ENCODE measurements at regions not wholly inside any gene's neighbourhood (a gene's known extent, or its start where the extent isn't known, plus 50 kb on each side); places are given as distances from the start of the nearest gene placed in this dataset.

- no peak for TF ChIP-seq POLR2A (IDR thresholded peaks at IDR 0.05)
- TF ChIP-seq, protein P1, sequence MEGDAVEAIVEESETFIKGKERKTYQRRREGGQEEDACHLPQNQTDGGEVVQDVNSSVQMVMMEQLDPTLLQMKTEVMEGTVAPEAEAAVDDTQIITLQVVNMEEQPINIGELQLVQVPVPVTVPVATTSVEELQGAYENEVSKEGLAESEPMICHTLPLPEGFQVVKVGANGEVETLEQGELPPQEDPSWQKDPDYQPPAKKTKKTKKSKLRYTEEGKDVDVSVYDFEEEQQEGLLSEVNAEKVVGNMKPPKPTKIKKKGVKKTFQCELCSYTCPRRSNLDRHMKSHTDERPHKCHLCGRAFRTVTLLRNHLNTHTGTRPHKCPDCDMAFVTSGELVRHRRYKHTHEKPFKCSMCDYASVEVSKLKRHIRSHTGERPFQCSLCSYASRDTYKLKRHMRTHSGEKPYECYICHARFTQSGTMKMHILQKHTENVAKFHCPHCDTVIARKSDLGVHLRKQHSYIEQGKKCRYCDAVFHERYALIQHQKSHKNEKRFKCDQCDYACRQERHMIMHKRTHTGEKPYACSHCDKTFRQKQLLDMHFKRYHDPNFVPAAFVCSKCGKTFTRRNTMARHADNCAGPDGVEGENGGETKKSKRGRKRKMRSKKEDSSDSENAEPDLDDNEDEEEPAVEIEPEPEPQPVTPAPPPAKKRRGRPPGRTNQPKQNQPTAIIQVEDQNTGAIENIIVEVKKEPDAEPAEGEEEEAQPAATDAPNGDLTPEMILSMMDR (IDR thresholded peaks at IDR 0.05), result no peak
- Histone ChIP-seq H3K4me3 (no peak overlapping the region), H3K27me3 (no peaks in the 10 kb centered on the region), H3K27ac (no peak overlapping the region), H3K9me3 (peaks cover 0 to 16% (median 2%) of the 10 kb centered on the region in 4 donors), H3K4me1 (no peaks in the 10 kb centered on the region), H3K36me3 (no peaks in the 10 kb centered on the region)
- no peak for DNase-seq
Observed at GRCh38 chr22:44608597-44609399, 93.2 kb upstream of the PRR5 start.

DNA sequence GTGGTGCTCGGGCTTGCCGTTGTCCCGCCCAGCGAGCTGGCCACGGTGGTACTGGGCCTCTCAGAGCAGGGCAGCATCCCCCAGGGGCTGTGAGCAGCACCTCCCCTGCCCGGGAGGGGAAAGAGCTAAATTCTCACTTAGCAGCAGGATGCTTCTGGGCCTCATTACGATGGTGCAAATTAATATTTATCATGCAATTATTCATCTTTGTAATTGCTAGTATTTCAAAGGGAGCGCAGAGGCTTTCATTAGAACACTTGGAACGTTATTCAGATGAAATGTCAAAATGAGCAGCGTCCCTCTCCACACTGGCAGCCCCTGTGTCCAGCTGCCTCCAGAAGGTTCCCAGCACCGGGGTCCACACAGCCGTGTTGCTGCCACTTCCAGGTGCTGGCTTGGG, 95.9 kb upstream of the PRR5 start:
- Histone ChIP-seq H3K27ac (no peak overlapping the region), H3K27me3 (no peaks in the 10 kb centered on the region), H3K4me3 (no peak overlapping the region), H3K36me3 (no peaks in the 10 kb centered on the region), H3K9me3 (peaks cover 0 to 4% (median 0%) of the 10 kb centered on the region in 4 donors), H3K4me1 (no peaks in the 10 kb centered on the region)
- DNase-seq, result no peak
- no peak for TF ChIP-seq POLR2A (IDR thresholded peaks at IDR 0.05)
- TF ChIP-seq, protein P1 (IDR thresholded peaks at IDR 0.05), result no peak

DNA sequence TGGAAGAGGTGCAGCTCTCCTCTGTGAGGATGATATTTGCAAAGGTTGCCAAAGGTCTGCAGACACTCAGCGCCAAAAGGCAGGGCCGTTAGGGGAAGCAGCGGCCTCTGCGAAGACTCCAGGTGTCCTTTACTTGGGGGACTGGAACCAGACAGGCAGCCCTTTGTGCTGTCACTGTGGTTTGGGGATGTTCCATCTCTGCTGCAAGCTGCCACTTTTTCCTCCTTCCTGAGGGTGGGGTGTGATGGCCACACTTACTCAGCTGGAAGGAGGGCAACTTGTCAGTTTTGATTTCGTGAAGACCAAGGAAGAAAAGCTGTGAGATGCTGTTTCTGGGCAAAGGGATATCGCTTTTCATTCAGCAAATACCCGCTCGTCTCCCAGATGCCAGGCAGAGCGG, 96.5 kb upstream of the PRR5 start:
- Histone ChIP-seq H3K4me1 (no peaks in the 10 kb centered on the region), H3K4me3 (no peak overlapping the region), H3K27me3 (no peaks in the 10 kb centered on the region), H3K27ac (no peak overlapping the region), H3K36me3 (no peaks in the 10 kb centered on the region), H3K9me3 (no peaks in the 10 kb centered on the region)
- TF ChIP-seq, protein P1 (IDR thresholded peaks at IDR 0.05), result no peak
- no peak for TF ChIP-seq POLR2A (IDR thresholded peaks at IDR 0.05)
- DNase-seq, result no peak

DNA sequence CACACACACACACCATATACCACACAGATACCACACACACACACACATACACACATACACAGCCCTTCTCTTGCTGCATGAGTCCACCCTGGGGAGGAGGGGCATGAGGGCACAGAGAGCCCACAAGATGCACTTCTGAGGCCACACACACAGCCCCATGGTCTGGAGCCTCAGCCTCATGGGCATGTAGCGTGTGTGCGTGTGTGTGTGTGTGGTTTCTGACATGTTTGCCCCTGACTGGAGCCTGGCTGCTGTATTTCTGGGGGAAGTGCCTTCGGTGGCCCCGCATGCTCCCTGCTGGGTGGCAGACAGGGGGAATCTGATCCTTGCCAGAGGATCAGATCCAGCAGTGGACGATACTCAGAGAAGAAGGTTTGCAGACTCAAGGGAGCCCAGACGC, 97.0 kb upstream of the PRR5 start:
- no peak overlapping the region for H3K4me3 ChIP-seq
- no peak for DNase-seq
- no peak overlapping the region for H3K27ac ChIP-seq
- no peaks in the 10 kb centered on the region for H3K27me3 ChIP-seq
- TF ChIP-seq, protein P1 (IDR thresholded peaks at IDR 0.05), result no peak
- TF ChIP-seq POLR2A (IDR thresholded peaks at IDR 0.05), result no peak
- H3K9me3 ChIP-seq, result no peaks in the 10 kb centered on the region
- no peaks in the 10 kb centered on the region for H3K4me1 ChIP-seq
- H3K36me3 ChIP-seq, result no peaks in the 10 kb centered on the region

DNA sequence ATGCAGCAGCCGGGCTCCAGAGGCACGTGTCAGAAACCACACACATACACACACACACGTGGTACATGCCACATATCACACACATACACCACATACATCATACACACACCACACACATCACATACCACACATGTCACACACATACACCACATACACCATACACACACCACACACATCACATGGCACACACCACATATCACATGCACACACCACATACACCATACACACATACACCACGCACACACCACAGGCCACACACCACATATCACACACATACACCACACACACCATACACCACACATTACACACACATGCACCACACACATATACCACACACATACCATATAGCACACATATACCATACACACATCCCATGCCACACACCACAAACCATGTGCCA, 97.5 kb upstream of the PRR5 start:
- no peaks in the 10 kb centered on the region for H3K9me3 ChIP-seq
- TF ChIP-seq, protein P1 (IDR thresholded peaks at IDR 0.05), result no peak
- no peak for TF ChIP-seq POLR2A (IDR thresholded peaks at IDR 0.05)
- no peak overlapping the region for H3K4me3 ChIP-seq
- no peak overlapping the region for H3K27ac ChIP-seq
- no peak for DNase-seq
- no peaks in the 10 kb centered on the region for H3K4me1 ChIP-seq
- H3K27me3 ChIP-seq, result no peaks in the 10 kb centered on the region
- no peaks in the 10 kb centered on the region for H3K36me3 ChIP-seq

All from Peyer's patch (tissue), 4 donors.